Kidney (tissue), 13 donors: ENCODE measurements at regions not wholly inside any gene's neighbourhood (a gene's known extent, or its start where the extent isn't known, plus 50 kb on each side); places are given as distances from the start of the nearest gene placed in this dataset.
"Not testable (repeated sequence)": the region's sequence is repeated elsewhere in the genome, so short reads cannot be mapped to it uniquely, and the experiment has no call there.

Experiments used
- DNase-seq, 5 donors: peaks; one replicate each; pipeline ENCODE4 v3.0.0-alpha.2; 2013 to 2020
- FAIRE-seq: peaks from 2 replicates; lab custom pipeline; 2012; peaks lifted over from hg19 to GRCh38; lab: Jason Lieb, UNC
- H3K27ac ChIP-seq, 2 donors: one replicate each; pipeline ENCODE4 v1.7.0; 2013; ENCODE audit warnings: low read depth in 2 of 2, low read length in 2 of 2, inconsistent platforms in 1 of 2
- H3K27me3 ChIP-seq: one replicate; pipeline ENCODE4 v1.7.1; 2013; ENCODE audit warnings: low read length, inconsistent platforms; ENCODE audit not compliant: control insufficient read depth, insufficient read depth
- H3K36me3 ChIP-seq, 3 donors: one replicate each; pipeline versions ENCODE4 v1.7.0 to v1.7.1; 2013; ENCODE audit warnings: low read length in 3 of 3, control low read depth in 1 of 3, inconsistent platforms in 1 of 3; ENCODE audit not compliant: insufficient read depth in 3 of 3, control insufficient read depth in 2 of 3
- H3K4me1 ChIP-seq, 3 donors: one replicate each; pipeline versions ENCODE4 v1.7.0 to v1.7.1; 2013; ENCODE audit warnings: low read length in 3 of 3, inconsistent platforms in 1 of 3, low read depth in 1 of 3; ENCODE audit not compliant: control insufficient read depth in 2 of 3, insufficient read depth in 2 of 3
- H3K4me3 ChIP-seq, 3 donors: one replicate each; pipeline versions ENCODE4 v1.7.0 to v1.8.1; 2013; ENCODE audit warnings: low read length in 3 of 3, control low read depth in 1 of 3, inconsistent platforms in 1 of 3
- H3K9ac ChIP-seq, 3 donors: one replicate each; pipeline versions ENCODE4 v1.7.0 to v1.7.1; 2013; ENCODE audit warnings: low read length in 3 of 3, control low read depth in 1 of 3, inconsistent platforms in 1 of 3
- H3K9me3 ChIP-seq, 3 donors: one replicate each; pipeline versions ENCODE4 v1.7.0 to v1.7.1; 2013; ENCODE audit warnings: low read length in 3 of 3, control low read depth in 1 of 3, inconsistent platforms in 1 of 3; ENCODE audit not compliant: control insufficient read depth in 2 of 3, insufficient read depth in 1 of 3
- intact Hi-C: fragments of 100-400 bp; cut with DNase I; formaldehyde crosslinking; loops from one replicate; pipeline ENCODE4 v1.11.1; 2022
- TF ChIP-seq, protein P1 (sequence below): IDR thresholded peaks from 3 replicates; pipeline ENCODE4 v1.5.1; 2012; ENCODE audit warnings: mild to moderate bottlenecking, moderate library complexity, borderline replicate concordance; ENCODE audit not compliant: insufficient read depth; ENCODE audit errors: extremely low read depth
- donor health status: control.
- donor health status: control.
- donor health status: control.
- donor health status: control.
- donor health status: control.
- donor health status: DM: yes; HTN: yes; CAD: no.
- donor health status: Normal renal cell carcinoma (clear cell type).

- H3K9me3 ChIP-seq = no peaks in the 10 kb centered on the region
- no peak overlapping the region for H3K9ac ChIP-seq
- no peaks in the 10 kb centered on the region for H3K36me3 ChIP-seq
- DNase-seq (peak in 1 of 5 donors; percentile 48), FAIRE-seq (no peak)
- H3K27ac ChIP-seq = no peak overlapping the region
- TF ChIP-seq, protein P1, sequence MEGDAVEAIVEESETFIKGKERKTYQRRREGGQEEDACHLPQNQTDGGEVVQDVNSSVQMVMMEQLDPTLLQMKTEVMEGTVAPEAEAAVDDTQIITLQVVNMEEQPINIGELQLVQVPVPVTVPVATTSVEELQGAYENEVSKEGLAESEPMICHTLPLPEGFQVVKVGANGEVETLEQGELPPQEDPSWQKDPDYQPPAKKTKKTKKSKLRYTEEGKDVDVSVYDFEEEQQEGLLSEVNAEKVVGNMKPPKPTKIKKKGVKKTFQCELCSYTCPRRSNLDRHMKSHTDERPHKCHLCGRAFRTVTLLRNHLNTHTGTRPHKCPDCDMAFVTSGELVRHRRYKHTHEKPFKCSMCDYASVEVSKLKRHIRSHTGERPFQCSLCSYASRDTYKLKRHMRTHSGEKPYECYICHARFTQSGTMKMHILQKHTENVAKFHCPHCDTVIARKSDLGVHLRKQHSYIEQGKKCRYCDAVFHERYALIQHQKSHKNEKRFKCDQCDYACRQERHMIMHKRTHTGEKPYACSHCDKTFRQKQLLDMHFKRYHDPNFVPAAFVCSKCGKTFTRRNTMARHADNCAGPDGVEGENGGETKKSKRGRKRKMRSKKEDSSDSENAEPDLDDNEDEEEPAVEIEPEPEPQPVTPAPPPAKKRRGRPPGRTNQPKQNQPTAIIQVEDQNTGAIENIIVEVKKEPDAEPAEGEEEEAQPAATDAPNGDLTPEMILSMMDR = no peak
- no peaks in the 10 kb centered on the region for H3K4me1 ChIP-seq
- no peaks in the 10 kb centered on the region for H3K27me3 ChIP-seq
- intact Hi-C loops = no loop called here
- H3K4me3 ChIP-seq = no peak overlapping the region
Measured at GRCh38 chr6:76165471-76166221, 93.2 kb upstream of the IMPG1 start.

GRCh38 chr6:76162811-76163210 is 90.3 kb upstream of the IMPG1 start:
- H3K9me3 ChIP-seq = peaks cover 0 to 2% (median 0%) of the 10 kb centered on the region in 3 donors
- no peaks in the 10 kb centered on the region for H3K27me3 ChIP-seq
- DNase-seq (no peak), FAIRE-seq (no peak)
- no peaks in the 10 kb centered on the region for H3K36me3 ChIP-seq
- H3K9ac ChIP-seq = no peak overlapping the region
- no peak overlapping the region for H3K4me3 ChIP-seq
- H3K27ac ChIP-seq = no peak overlapping the region
- TF ChIP-seq, protein P1 = no peak
- intact Hi-C loops = no loop called here
- H3K4me1 ChIP-seq = no peaks in the 10 kb centered on the region

- H3K4me1 ChIP-seq, DNase-seq, H3K27me3 ChIP-seq, H3K9ac ChIP-seq, H3K4me3 ChIP-seq, FAIRE-seq, H3K27ac ChIP-seq, H3K36me3 ChIP-seq, intact Hi-C loops, H3K9me3 ChIP-seq: not testable (repeated sequence)
Measured at GRCh38 chr6:76157800-76158199, 85.3 kb upstream of the IMPG1 start.

- Histone ChIP-seq H3K36me3 (no peaks in the 10 kb centered on the region), H3K9ac (no peak overlapping the region), H3K27me3 (no peaks in the 10 kb centered on the region), H3K9me3 (no peaks in the 10 kb centered on the region), H3K4me3 (no peak overlapping the region), H3K27ac (no peak overlapping the region), H3K4me1 (no peaks in the 10 kb centered on the region)
- TF ChIP-seq, protein P1 = no peak
- DNase-seq = no peak
- no peak for FAIRE-seq
- intact Hi-C loops = no loop called here
Measured at GRCh38 chr6:76135481-76135880, 63.0 kb upstream of the IMPG1 start.
